HCT116 (cell line): ENCODE measurements at regions not wholly inside any gene's neighbourhood (a gene's known extent, or its start where the extent isn't known, plus 50 kb on each side); places are given as distances from the start of the nearest gene placed in this dataset.

Source experiments
- EZH2 ChIP-seq: fragments of 200-600 bp; sonication (generic); IDR thresholded peaks from 2 replicates; pipeline ENCODE4 v1.6.1; 2017; ENCODE audit warnings: antibody characterized with exemption, mixed run types
- POLR2A ChIP-seq: IDR thresholded peaks from 2 replicates; pipeline ENCODE4 v1.7.0; 2011; ENCODE audit warnings: borderline replicate concordance; ENCODE audit not compliant: insufficient read depth, insufficient read length; ENCODE audit errors: extremely low read depth
- SIN3A ChIP-seq: IDR thresholded peaks from 2 replicates; pipeline ENCODE4 v1.6.1; 2012; ENCODE audit warnings: low read depth
- YY1 ChIP-seq: IDR thresholded peaks from 2 replicates; pipeline ENCODE4 v1.6.1; 2011; ENCODE audit warnings: low read length, low read depth, moderate library complexity, mild to moderate bottlenecking; ENCODE audit not compliant: insufficient replicate concordance; ENCODE audit errors: extremely low read depth
- ZNF274 ChIP-seq: fragments of 200-500 bp; sonication (Bioruptor generic); IDR thresholded peaks from 2 replicates; pipeline ENCODE4 v1.6.1; 2014; ENCODE audit warnings: mild to moderate bottlenecking, low read depth, low read length, inconsistent platforms
- TF ChIP-seq, protein P1 (sequence below), 3 experiments: fragments of 200-600 bp in 1 of 3; sonication (generic) in 1 of 3; IDR thresholded peaks in 2 of 3; conservative IDR thresholded peaks in 1 of 3; 2 replicates each; pipeline ENCODE4 v1.5.1; 2012 to 2017; ENCODE audit warnings: low read depth in 2 of 3, low read length in 2 of 3, antibody characterized with exemption in 1 of 3, borderline replicate concordance in 1 of 3, control low read depth in 1 of 3, mild to moderate bottlenecking in 1 of 3, mixed read lengths in 1 of 3, mixed run types in 1 of 3, moderate library complexity in 1 of 3; ENCODE audit not compliant: insufficient read depth in 1 of 3
- TF ChIP-seq, protein P2 (sequence below): IDR thresholded peaks from 2 replicates; pipeline ENCODE4 v1.6.1; 2012

- TF ChIP-seq, protein P1, sequence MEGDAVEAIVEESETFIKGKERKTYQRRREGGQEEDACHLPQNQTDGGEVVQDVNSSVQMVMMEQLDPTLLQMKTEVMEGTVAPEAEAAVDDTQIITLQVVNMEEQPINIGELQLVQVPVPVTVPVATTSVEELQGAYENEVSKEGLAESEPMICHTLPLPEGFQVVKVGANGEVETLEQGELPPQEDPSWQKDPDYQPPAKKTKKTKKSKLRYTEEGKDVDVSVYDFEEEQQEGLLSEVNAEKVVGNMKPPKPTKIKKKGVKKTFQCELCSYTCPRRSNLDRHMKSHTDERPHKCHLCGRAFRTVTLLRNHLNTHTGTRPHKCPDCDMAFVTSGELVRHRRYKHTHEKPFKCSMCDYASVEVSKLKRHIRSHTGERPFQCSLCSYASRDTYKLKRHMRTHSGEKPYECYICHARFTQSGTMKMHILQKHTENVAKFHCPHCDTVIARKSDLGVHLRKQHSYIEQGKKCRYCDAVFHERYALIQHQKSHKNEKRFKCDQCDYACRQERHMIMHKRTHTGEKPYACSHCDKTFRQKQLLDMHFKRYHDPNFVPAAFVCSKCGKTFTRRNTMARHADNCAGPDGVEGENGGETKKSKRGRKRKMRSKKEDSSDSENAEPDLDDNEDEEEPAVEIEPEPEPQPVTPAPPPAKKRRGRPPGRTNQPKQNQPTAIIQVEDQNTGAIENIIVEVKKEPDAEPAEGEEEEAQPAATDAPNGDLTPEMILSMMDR (IDR thresholded peaks at IDR 0.05 in 2 of 3, conservative IDR thresholded peaks at IDR 0.05 in 1 of 3; ENCODE audit: borderline replicate concordance in 1 of 3, insufficient read depth in 1 of 3, low read depth in 2 of 3, low read length in 2 of 3) = no peak
- TF ChIP-seq SIN3A (no peak), YY1 (no peak), EZH2 (no peak), POLR2A (no peak), ZNF274 (no peak)
- TF ChIP-seq, protein P2, sequence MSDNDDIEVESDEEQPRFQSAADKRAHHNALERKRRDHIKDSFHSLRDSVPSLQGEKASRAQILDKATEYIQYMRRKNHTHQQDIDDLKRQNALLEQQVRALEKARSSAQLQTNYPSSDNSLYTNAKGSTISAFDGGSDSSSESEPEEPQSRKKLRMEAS = no peak
Observed at GRCh38 chr4:129353490-129353889, 257.5 kb downstream of the C4orf33 start.
